Gastrocnemius medialis (tissue), 4 donors: ENCODE measurements at regions not wholly inside any gene's neighbourhood (a gene's known extent, or its start where the extent isn't known, plus 50 kb on each side); places are given as distances from the start of the nearest gene placed in this dataset.
A peak's percentile ranks its signal among the peaks of the same experiment; 100 is the strongest.
"Not testable (repeated sequence)": the region's sequence is repeated elsewhere in the genome, so short reads cannot be mapped to it uniquely, and the experiment has no call there.

Experiments
- ATAC-seq, 2 donors: fragments of 150-250 bp; one replicate each; pipeline ENCODE4 v1.9.1; 2016
- DNase-seq, 2 donors: peaks; one replicate each; pipeline ENCODE4 v3.0.0-alpha.2; 2019
- H3K27ac ChIP-seq, 4 donors: fragments of 200-600 bp; sonication (generic); 1 replicate in 1 of 4; 2 replicates in 3 of 4; pipeline ENCODE4 v1.5.1; 2016 to 2018; ENCODE audit warnings: mild to moderate bottlenecking in 2 of 4, moderate library complexity in 1 of 4
- H3K27me3 ChIP-seq, 3 donors: fragments of 200-600 bp; sonication (generic) in 2 of 3; 1 replicate in 1 of 3; 2 replicates in 2 of 3; pipeline versions ENCODE4 v1.5.1 to v1.6.0; 2016 to 2019; ENCODE audit warnings: mild to moderate bottlenecking in 1 of 3, moderate library complexity in 1 of 3
- H3K36me3 ChIP-seq, 2 donors: fragments of 200-600 bp; sonication (generic) in 1 of 2; one replicate each; pipeline ENCODE4 v1.5.1; 2017 to 2018
- H3K4me1 ChIP-seq, 2 donors: fragments of 200-600 bp; sonication (generic) in 1 of 2; one replicate each; pipeline ENCODE4 v1.5.1; 2016 to 2017; ENCODE audit warnings: mild to moderate bottlenecking in 2 of 2
- H3K4me3 ChIP-seq, 4 donors: fragments of 200-600 bp; sonication (generic) in 3 of 4; 1 replicate in 1 of 4; 2 replicates in 3 of 4; pipeline ENCODE4 v1.5.1; 2016 to 2019; ENCODE audit warnings: mild to moderate bottlenecking in 2 of 4
- H3K9me3 ChIP-seq, 3 donors: fragments of 200-600 bp; sonication (generic) in 2 of 3; 1 replicate in 1 of 3; 2 replicates in 2 of 3; pipeline ENCODE4 v1.5.1; 2016 to 2019
- POLR2A ChIP-seq, 2 donors: fragments of 450-650 bp; IDR thresholded peaks; one replicate each; pipeline ENCODE4 v1.6.1; 2017; ENCODE audit warnings: antibody characterized with exemption in 2 of 2, mild to moderate bottlenecking in 2 of 2, moderate library complexity in 2 of 2
- in situ Hi-C, 4 donors: fragments of 200-750 bp; cut with MboI; loops; one replicate each; pipeline versions ENCODE4 v1.15.0 to v1.8.0; 2017; ENCODE audit warnings: low sequenced_read_pairs in 4 of 4
- intact Hi-C: fragments of 100-400 bp; cut with DNase I; formaldehyde crosslinking; loops from one replicate; pipeline ENCODE4 v1.15.1; 2023; ENCODE audit warnings: low total_unique reads
- TF ChIP-seq, protein P1 (sequence below), 5 experiments: fragments of 450-650 bp in 3 of 5; fragments of 200-600 bp in 2 of 5; sonication (generic) in 2 of 5; IDR thresholded peaks in 4 of 5; conservative IDR thresholded peaks in 1 of 5; 1 replicate in 4 of 5; 2 replicates in 1 of 5; pipeline ENCODE4 v1.5.1; 2016 to 2019; ENCODE audit warnings: antibody characterized with exemption in 5 of 5, mild to moderate bottlenecking in 3 of 5, moderate library complexity in 3 of 5

DNA sequence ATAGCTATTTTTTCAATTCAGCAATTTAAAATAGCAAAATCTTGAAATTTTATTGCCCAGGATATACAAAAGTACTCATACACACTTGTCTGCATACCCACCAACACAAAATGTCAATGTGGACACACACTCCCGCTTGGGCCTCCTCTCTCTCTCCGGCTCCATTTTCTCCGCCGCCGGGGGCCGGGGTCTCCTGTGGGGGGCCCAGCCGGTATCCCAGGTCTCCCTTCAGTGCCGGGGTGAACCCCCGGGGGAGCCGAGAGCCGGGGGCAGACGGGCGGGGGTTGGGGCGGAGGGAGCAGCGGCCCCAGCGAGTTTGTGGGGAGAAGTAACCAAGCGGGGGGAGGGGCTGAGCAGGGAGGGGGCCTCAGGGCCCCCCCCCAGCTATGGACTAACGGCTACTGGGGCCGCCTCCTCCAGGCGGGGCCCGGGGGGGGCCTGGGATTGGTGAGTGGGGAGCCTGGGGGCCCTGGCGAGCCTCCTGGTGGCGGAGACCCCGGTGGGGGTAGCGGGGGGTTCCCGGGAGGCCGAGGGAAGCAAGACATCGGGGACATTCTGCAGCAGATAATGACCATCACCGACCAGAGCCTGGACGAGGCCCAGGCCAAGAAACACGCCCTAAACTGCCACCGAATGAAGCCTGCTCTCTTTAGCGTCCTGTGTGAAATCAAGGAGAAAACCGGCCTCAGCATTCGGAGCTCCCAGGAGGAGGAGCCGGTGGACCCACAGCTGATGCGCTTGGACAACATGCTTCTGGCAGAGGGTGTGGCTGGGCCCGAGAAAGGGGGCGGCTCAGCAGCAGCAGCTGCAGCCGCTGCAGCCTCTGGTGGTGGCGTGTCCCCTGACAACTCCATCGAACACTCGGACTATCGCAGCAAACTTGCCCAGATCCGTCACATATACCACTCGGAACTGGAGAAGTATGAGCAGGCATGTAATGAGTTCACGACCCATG, 56.6 kb downstream of the CHST2 start:
- DNase-seq, in situ Hi-C loops, H3K4me1 ChIP-seq, intact Hi-C loops, H3K36me3 ChIP-seq, H3K9me3 ChIP-seq, H3K27me3 ChIP-seq, H3K4me3 ChIP-seq, ATAC-seq, H3K27ac ChIP-seq: not testable (repeated sequence)

DNA sequence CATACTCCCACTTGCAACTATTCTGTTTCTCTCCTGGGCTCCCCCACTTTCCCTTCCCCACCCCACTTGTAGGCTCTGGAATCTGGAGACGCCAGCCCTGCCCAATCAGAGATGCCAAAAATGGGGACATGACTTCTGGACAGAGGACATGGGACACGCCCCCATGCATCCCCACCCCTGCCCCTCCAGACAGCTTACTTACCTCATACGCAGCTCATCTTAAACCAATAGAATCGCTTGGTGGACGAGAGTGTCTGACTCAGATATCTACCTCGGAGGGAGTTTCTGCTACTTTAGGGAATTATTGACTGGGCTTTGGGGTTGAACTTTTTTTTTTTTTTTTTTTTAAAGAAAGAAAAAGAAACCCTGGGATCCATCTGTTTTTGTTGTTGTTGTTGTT, 58.4 kb downstream of the CHST2 start:
- H3K4me3 ChIP-seq, H3K27ac ChIP-seq, H3K27me3 ChIP-seq, in situ Hi-C loops, H3K9me3 ChIP-seq, H3K36me3 ChIP-seq, DNase-seq, H3K4me1 ChIP-seq, intact Hi-C loops: not testable (repeated sequence)
- ATAC-seq: peak; percentile 45 to 60

DNA sequence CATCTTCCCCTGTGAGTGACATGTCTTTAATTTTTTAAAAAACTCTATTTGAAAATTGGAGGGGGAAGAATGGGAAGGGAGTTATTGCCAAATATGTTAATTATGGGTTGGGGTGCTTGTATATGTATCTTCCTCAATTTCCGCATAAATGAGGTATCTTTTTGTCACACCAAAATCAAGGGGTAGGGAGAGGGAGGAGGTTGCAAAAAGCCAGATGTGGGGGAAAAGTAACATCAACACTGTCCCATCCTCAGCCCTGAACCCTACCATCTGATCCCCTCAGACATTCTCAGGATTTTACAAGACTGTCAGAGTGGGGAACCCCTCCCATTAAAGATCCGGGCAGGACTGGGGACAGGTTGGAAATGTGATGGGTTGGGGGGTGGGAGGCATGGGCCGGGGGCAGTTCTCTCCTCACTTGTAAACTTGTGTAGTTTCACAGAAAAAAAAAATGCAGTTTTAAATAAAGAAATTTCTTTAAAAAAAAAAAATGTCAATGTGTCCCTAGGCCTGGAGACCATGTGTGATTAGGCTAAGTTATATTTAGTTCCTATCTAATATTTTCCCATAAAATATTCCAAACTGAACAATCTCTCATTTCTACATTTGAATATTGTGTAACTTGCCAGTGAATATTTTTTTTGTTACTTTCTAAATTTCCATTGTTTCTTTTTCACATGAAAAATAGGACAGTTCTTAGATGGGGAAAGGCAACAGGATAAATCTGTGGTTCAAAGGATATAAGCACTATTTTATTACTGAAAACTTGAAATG, 59.4 kb downstream of the CHST2 start:
- intact Hi-C loops, DNase-seq, H3K27ac ChIP-seq, ATAC-seq, H3K4me3 ChIP-seq, H3K4me1 ChIP-seq, H3K9me3 ChIP-seq, in situ Hi-C loops, H3K36me3 ChIP-seq, H3K27me3 ChIP-seq: not testable (repeated sequence)

DNA sequence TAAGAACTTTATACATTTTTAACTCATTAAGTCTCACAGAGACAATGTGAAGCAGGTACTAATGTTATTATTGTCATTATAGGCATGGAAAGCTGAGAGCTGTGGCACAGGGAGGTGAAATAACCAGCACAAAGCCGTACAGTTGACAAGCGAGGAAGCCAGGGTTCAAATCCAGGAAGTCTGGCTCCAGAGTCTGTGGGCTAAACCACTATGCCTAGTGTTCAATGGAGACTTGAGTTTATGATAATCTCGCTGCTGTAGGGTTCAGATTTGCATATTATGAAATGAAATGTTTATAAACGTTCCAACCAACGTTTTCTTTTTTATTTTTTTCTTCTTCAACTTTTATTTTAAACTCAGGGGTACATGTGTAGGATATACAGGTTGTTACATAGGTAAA, 60.0 kb downstream of the CHST2 start:
- H3K27ac ChIP-seq: no peak overlapping the region
- in situ Hi-C loops (no loop called here), intact Hi-C loops (no loop called here)
- no peak for DNase-seq
- ATAC-seq: no peak
- no peaks in the 10 kb centered on the region for H3K4me1 ChIP-seq
- H3K4me3 ChIP-seq: no peak overlapping the region
- no peaks in the 10 kb centered on the region for H3K36me3 ChIP-seq
- TF ChIP-seq, protein P1, sequence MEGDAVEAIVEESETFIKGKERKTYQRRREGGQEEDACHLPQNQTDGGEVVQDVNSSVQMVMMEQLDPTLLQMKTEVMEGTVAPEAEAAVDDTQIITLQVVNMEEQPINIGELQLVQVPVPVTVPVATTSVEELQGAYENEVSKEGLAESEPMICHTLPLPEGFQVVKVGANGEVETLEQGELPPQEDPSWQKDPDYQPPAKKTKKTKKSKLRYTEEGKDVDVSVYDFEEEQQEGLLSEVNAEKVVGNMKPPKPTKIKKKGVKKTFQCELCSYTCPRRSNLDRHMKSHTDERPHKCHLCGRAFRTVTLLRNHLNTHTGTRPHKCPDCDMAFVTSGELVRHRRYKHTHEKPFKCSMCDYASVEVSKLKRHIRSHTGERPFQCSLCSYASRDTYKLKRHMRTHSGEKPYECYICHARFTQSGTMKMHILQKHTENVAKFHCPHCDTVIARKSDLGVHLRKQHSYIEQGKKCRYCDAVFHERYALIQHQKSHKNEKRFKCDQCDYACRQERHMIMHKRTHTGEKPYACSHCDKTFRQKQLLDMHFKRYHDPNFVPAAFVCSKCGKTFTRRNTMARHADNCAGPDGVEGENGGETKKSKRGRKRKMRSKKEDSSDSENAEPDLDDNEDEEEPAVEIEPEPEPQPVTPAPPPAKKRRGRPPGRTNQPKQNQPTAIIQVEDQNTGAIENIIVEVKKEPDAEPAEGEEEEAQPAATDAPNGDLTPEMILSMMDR (IDR thresholded peaks at IDR 0.05 in 4 of 5, conservative IDR thresholded peaks at IDR 0.05 in 1 of 5): no peak
- no peak for TF ChIP-seq POLR2A (IDR thresholded peaks at IDR 0.05)
- no peaks in the 10 kb centered on the region for H3K27me3 ChIP-seq
- no peaks in the 10 kb centered on the region for H3K9me3 ChIP-seq

DNA sequence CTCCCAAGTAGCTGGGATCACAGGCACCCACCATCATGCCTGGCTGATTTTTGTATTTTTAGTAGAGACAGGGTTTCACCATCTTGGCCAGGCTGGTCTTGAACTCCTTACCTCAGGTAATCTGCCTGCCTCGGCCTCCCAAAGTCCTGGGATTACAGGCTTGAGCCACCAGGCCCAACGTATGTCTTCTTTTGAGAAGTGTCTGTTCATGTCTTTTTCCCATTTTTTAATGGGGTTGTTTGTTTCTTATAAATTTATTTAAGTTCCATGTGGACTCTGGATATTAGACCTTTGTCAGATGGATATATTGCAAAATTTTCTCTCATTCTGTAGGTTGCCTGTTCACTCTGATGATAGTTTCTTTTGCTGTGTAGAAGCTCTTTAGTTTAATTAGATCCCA, 61.3 kb downstream of the CHST2 start:
- H3K27me3 ChIP-seq, H3K36me3 ChIP-seq, H3K4me1 ChIP-seq, ATAC-seq, DNase-seq, H3K9me3 ChIP-seq, intact Hi-C loops, H3K27ac ChIP-seq, in situ Hi-C loops, H3K4me3 ChIP-seq: not testable (repeated sequence)

DNA sequence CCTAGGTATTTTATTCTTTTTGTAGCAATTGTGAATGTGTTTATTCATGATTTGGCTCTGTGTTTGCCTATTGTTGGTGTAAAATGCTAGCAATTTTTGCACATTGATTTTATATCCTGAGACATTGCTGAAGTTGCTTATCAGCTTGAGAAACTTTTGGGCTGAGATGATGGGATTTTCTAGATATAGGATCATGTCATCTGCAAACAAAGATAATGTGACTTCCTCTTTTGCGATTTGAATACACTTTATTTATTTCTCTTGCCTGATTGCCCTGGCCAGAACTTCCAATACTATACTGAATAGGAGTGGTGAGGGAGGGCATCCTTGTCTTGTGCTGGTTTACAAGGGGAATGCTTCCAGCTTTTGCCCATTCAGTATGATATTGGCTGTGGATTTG, 62.4 kb downstream of the CHST2 start:
- H3K4me3 ChIP-seq, H3K27ac ChIP-seq, H3K27me3 ChIP-seq, DNase-seq, H3K4me1 ChIP-seq, H3K36me3 ChIP-seq, ATAC-seq, intact Hi-C loops, in situ Hi-C loops, H3K9me3 ChIP-seq: not testable (repeated sequence)

DNA sequence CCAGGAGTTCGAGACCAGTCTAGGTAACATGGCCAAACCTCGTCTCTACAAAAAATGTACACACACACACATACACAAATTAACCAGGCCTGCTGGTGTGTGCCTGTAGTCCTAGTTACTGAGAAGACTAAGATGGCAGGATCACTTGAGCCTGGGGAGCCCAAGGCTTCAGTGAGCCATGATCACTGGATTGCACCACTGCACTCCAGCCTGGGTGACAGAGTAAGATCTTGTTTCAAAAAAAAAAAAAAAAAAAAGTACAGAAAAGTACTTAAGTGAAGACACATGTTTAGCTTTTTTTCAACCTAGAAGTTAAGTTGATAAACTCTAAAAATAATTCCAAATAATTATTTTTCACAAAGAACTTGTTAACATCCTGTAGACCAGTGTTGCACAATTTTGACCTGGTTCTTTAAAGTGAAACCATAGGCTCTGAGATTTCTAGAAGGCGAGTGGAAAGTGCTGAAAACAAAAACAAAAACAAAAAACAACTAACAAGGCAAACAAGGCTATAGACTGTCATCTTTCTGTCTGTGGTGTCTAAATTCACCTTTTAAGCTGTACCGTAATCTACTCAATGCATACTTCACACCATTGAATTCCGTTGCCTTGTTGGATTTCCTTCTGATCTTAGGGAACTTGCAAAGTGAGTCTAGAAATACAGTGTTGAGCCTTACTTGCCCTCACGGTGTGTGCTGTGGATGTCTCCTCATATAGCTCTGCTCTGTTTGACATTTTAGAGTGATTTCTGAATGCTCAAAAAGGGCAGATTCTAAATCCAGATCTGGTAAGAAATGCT, 63.5 kb downstream of the CHST2 start:
- no peaks in the 10 kb centered on the region for H3K4me1 ChIP-seq
- intact Hi-C loops: no loop called here
- no peak overlapping the region for H3K4me3 ChIP-seq
- H3K36me3 ChIP-seq: no peaks in the 10 kb centered on the region
- H3K27ac ChIP-seq: no peak overlapping the region
- TF ChIP-seq, protein P1 (IDR thresholded peaks at IDR 0.05 in 4 of 5, conservative IDR thresholded peaks at IDR 0.05 in 1 of 5): no peak
- ATAC-seq (no peak), DNase-seq (no peak)
- H3K27me3 ChIP-seq: no peaks in the 10 kb centered on the region
- H3K9me3 ChIP-seq: no peaks in the 10 kb centered on the region
- in situ Hi-C loops: no loop called here
